ENCODE measurements at regions not wholly inside any gene's neighbourhood (a gene's known extent, or its start where the extent isn't known, plus 50 kb on each side); places are given as distances from the start of the nearest gene placed in this dataset.

- TF ChIP-seq POLR2A (IDR thresholded peaks at IDR 0.05) (no peak), CTCF (IDR thresholded peaks at IDR 0.05) (no peak), EP300 (IDR thresholded peaks at IDR 0.05; ENCODE audit: low read depth) (no peak), POLR2AphosphoS5 (IDR thresholded peaks at IDR 0.05) (no peak)
These were observed 459.4 kb upstream of the AZI2 start for GRCh38 chr3:28808068-28808467.

Measured in transverse colon (tissue), 4 donors.